Fibroblast of villous mesenchyme (primary cell): ENCODE measurements at regions not wholly inside any gene's neighbourhood (a gene's known extent, or its start where the extent isn't known, plus 50 kb on each side); places are given as distances from the start of the nearest gene placed in this dataset.

ENCODE experiments used
- DNase-seq: peaks from one replicate; pipeline ENCODE4 v3.0.0-alpha.2; 2010; ENCODE audit warnings: low read depth
- H3K4me3 ChIP-seq: 2 replicates; pipeline ENCODE4 v1.5.1; 2011; ENCODE audit warnings: low read depth, mild to moderate bottlenecking, low read length
- TF ChIP-seq, protein P1 (sequence below): IDR thresholded peaks from 2 replicates; pipeline ENCODE4 v1.5.1; 2012; ENCODE audit warnings: low read depth, mild to moderate bottlenecking, low read length; ENCODE audit not compliant: insufficient read depth

DNA sequence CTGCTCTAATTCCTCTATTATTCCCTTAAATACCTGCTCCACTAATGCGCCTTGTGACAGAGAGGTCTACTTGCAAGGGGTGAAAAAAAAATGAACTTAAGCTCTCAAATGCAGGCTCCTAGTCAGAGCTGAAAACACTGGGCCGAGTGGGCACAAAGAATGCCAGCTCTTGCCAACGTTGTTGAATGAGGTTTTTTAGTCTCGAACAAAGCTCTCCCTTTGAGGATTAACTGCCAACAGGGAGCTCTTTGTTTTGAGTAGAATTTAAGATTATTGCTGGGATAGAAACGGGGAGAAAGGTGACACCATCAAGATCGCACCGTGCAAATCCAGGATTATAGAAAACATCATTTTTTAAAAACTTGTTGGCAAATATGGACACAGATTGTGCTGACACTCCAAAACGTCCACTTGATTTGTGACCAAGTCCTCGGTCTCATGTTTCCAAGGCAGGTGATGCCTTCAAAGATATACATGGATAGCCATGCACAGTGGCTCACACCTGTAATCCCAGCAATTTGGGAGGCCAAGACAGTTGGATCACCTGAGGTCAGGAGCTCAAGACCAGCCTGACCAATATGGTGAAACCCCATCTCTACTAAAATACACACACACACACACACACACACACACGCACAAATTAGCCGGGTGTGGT lies 163.2 kb downstream of the BMP7 start:
- H3K4me3 ChIP-seq, result no peak overlapping the region
- TF ChIP-seq, protein P1, sequence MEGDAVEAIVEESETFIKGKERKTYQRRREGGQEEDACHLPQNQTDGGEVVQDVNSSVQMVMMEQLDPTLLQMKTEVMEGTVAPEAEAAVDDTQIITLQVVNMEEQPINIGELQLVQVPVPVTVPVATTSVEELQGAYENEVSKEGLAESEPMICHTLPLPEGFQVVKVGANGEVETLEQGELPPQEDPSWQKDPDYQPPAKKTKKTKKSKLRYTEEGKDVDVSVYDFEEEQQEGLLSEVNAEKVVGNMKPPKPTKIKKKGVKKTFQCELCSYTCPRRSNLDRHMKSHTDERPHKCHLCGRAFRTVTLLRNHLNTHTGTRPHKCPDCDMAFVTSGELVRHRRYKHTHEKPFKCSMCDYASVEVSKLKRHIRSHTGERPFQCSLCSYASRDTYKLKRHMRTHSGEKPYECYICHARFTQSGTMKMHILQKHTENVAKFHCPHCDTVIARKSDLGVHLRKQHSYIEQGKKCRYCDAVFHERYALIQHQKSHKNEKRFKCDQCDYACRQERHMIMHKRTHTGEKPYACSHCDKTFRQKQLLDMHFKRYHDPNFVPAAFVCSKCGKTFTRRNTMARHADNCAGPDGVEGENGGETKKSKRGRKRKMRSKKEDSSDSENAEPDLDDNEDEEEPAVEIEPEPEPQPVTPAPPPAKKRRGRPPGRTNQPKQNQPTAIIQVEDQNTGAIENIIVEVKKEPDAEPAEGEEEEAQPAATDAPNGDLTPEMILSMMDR, result no peak
- no peak for DNase-seq

DNA sequence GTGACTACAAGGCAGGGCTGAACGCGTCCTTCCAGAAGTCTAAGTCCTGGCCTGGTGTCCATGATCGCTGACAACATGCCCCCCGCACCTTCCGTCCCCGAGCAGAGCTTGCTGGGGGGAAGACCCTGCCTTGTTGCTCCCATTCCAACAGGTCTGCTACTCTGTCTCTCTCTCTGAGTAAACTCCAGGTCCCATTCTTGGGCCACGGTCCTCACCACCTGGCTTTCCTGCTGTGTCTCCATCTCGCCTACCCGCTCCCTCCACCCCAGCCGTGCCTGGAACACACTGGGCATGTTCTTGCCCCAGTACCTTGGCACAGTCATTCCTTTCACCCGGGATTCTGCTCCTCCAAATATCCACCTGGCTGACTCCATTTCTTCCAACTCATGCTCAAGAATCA lies 162.3 kb downstream of the BMP7 start:
- H3K4me3 ChIP-seq, result no peak overlapping the region
- TF ChIP-seq, protein P1, result no peak
- DNase-seq, result no peak

DNA sequence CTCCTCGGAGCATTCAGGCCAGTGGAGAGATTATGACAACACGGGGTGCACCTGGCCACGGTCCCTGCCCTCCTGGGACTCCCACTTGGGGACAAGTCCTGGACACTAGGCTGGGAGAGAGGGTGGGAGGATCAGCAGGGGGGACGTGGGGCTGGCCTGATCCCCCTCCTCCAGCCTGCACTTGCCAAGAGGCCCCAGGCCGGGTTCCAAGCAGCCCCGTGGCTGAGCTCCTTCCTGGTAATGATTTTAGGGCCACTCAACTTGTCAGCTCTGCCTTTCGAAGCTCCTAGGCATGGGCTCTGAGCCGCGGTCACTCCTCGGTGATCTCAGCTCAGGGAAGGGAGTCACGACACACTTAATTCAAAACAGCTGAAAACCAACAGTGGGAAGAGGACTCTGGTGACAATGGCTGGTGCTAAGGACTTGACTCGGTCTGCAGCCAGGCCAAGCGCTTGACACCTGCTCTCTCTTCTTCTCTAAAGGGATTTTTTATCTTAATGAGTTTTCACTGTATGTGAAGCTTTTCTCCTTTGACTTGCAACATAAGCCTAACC lies 161.7 kb downstream of the BMP7 start:
- TF ChIP-seq, protein P1, result no peak
- H3K4me3 ChIP-seq, result no peak overlapping the region
- no peak for DNase-seq

DNA sequence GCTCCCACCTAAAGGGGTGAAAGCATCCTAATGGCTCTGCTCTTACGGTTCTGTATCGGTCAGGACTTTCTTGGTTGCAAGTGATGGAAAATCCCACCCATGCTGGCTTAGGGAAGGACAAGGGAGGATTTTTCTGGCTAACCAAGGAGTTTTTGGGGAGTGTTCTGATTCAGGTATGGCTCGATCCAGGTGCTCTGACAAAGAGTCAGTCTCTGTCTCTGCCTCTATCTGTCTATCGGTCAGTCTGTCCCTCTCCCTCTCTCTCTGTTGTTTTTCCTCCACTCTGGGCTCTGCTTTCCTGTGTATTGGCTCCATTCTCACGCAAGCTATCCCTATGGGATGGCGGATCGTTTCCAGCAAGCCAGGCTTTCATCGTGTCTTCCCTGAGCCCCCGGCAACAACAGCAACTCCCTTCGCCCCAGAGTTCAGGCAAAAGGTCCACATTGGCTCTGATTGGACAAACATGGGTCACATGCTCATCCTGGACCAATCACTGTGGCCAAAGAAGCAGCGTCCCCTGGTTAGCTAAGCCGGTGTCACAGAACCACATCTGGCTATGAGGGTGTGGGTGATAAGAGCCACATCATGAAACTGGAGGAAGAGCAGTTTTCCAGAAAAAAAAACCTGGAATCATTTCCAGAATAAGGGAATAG lies 160.3 kb downstream of the BMP7 start:
- DNase-seq, result no peak
- H3K4me3 ChIP-seq, result no peak overlapping the region
- TF ChIP-seq, protein P1, result no peak

DNA sequence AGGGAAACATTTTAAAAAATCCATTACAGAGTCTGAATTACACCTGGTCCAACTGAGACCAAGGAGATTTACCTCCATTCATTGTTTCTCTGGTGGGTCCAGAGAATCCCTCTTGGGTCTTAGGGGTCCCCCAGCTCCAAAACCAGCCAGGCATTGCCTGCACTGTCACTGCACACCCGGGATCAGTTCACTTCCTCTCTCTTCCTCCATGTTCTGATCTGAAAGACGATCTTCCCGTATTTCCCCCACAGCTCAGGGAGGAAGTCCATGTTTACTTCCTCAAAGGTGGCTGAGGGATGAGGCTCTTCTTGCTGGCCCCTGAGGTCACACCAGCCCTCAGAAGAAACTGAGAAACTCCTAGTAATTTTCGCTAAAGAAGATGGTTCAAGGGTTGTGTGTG lies 159.7 kb downstream of the BMP7 start:
- no peak for DNase-seq
- TF ChIP-seq, protein P1, result no peak

DNA sequence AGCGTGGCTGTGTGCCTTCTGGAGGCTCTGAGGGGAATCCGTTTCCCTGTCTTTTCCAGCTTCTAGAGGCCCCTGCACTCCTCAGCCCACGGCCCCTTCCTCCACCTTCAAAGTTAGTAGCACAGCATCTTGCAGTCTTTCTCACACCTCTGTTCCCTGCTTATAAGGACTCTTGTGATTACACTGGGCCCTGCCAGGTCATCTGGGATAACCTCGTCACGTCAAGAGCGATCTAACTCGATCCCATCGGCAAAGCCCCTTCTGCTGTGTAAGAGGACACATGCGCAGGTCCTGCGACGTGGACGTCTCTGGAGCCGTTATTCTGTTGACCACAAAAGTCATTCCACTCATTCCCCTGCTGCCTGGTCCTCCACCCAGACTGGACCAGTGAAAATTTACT lies 159.2 kb downstream of the BMP7 start:
- TF ChIP-seq, protein P1, result no peak
- no peak overlapping the region for H3K4me3 ChIP-seq
- DNase-seq, result no peak

More for the DNA sequence above, 159.7 kb downstream of the BMP7 start:
- no peak overlapping the region for H3K4me3 ChIP-seq
